Chondrocyte (in vitro differentiated cells): ENCODE measurements at regions not wholly inside any gene's neighbourhood (a gene's known extent, or its start where the extent isn't known, plus 50 kb on each side); places are given as distances from the start of the nearest gene placed in this dataset.

Source experiments
- DNase-seq: peaks from one replicate; pipeline ENCODE4 v3.0.0; 2021; ENCODE audit warnings: mixed read lengths, low spot score
- H3K27ac Mint-ChIP-seq: one replicate; pipeline ENCODE4 v1.8.0; 2021; ENCODE audit warnings: mild to moderate bottlenecking, moderate library complexity, mixed read lengths; ENCODE audit not compliant: unreplicated experiment
- H3K27me3 Mint-ChIP-seq: 2 replicates; pipeline ENCODE4 v1.8.0; 2021; ENCODE audit warnings: low read depth, mixed read lengths
- H3K36me3 Mint-ChIP-seq: 2 replicates; pipeline ENCODE4 v1.8.0; 2021; ENCODE audit warnings: low read depth, mixed read lengths
- H3K4me1 Mint-ChIP-seq: 2 replicates; pipeline ENCODE4 v1.8.0; 2021; ENCODE audit warnings: low read depth, mild to moderate bottlenecking, mixed read lengths
- H3K4me3 Mint-ChIP-seq: one replicate; pipeline ENCODE4 v1.8.0; 2021; ENCODE audit warnings: mild to moderate bottlenecking, moderate library complexity, mixed read lengths; ENCODE audit not compliant: unreplicated experiment
- H3K9me3 Mint-ChIP-seq: 2 replicates; pipeline ENCODE4 v1.8.0; 2021; ENCODE audit warnings: low read depth, mixed read lengths
- CTCF ChIP-seq: fragments of 200-600 bp; sonication (generic); IDR thresholded peaks from 2 replicates; pipeline ENCODE4 v1.5.0; 2021; ENCODE audit warnings: antibody characterized with exemption, mild to moderate bottlenecking, moderate library complexity

GRCh38 chr10:81073155-81073554 lies 535.5 kb downstream of the SH2D4B start:
- Mint-ChIP-seq H3K9me3 (peaks cover 3% of the 10 kb centered on the region), H3K27me3 (peaks cover 6% of the 10 kb centered on the region), H3K27ac (no peak overlapping the region), H3K4me3 (no peak overlapping the region), H3K36me3 (no peaks in the 10 kb centered on the region), H3K4me1 (no peaks in the 10 kb centered on the region)
- TF ChIP-seq CTCF = no peak
- DNase-seq = no peak

GRCh38 chr10:81081887-81082620 lies 544.4 kb downstream of the SH2D4B start:
- peaks cover 22% of the 10 kb centered on the region for H3K9me3 Mint-ChIP-seq
- no peaks in the 10 kb centered on the region for H3K36me3 Mint-ChIP-seq
- H3K27me3 Mint-ChIP-seq = peaks cover 2% of the 10 kb centered on the region
- no peaks in the 10 kb centered on the region for H3K4me1 Mint-ChIP-seq
- H3K27ac Mint-ChIP-seq = no peak overlapping the region
- no peak overlapping the region for H3K4me3 Mint-ChIP-seq
- DNase-seq = no peak
- TF ChIP-seq CTCF = peak; percentile 30

GRCh38 chr10:81082621-81083376 lies 545.1 kb downstream of the SH2D4B start:
- TF ChIP-seq CTCF = no peak
- Mint-ChIP-seq H3K27ac (no peak overlapping the region), H3K36me3 (no peaks in the 10 kb centered on the region), H3K4me1 (no peaks in the 10 kb centered on the region), H3K9me3 (peaks cover 23% of the 10 kb centered on the region), H3K4me3 (no peak overlapping the region), H3K27me3 (no peaks in the 10 kb centered on the region)
- DNase-seq = no peak

- no peaks in the 10 kb centered on the region for H3K36me3 Mint-ChIP-seq
- H3K4me3 Mint-ChIP-seq = no peak overlapping the region
- H3K4me1 Mint-ChIP-seq = no peaks in the 10 kb centered on the region
- H3K27me3 Mint-ChIP-seq = peaks cover 2% of the 10 kb centered on the region
- no peak for DNase-seq
- TF ChIP-seq CTCF = no peak
- no peak overlapping the region for H3K27ac Mint-ChIP-seq
- peaks cover 14% of the 10 kb centered on the region for H3K9me3 Mint-ChIP-seq
These were observed 555.4 kb downstream of the SH2D4B start for GRCh38 chr10:81093056-81093455.

GRCh38 chr10:81095238-81095637 lies 557.5 kb downstream of the SH2D4B start:
- DNase-seq = no peak
- Mint-ChIP-seq H3K9me3 (peaks cover 9% of the 10 kb centered on the region), H3K27ac (no peak overlapping the region), H3K4me3 (no peak overlapping the region), H3K27me3 (peaks cover 2% of the 10 kb centered on the region), H3K36me3 (no peaks in the 10 kb centered on the region), H3K4me1 (no peaks in the 10 kb centered on the region)
- TF ChIP-seq CTCF = no peak
